A172 (cell line): ENCODE measurements at regions not wholly inside any gene's neighbourhood (a gene's known extent, or its start where the extent isn't known, plus 50 kb on each side); places are given as distances from the start of the nearest gene placed in this dataset.
"Not testable (repeated sequence)": the region's sequence is repeated elsewhere in the genome, so short reads cannot be mapped to it uniquely, and the experiment has no call there.

Experiments used
- DNase-seq: peaks from one replicate; pipeline ENCODE4 v3.0.0-alpha.2; 2015; ENCODE audit warnings: low spot score

- not testable (repeated sequence) for DNase-seq
Observed at GRCh38 chr4:73671348-73671747, 51.1 kb upstream of the RASSF6 start.

DNA sequence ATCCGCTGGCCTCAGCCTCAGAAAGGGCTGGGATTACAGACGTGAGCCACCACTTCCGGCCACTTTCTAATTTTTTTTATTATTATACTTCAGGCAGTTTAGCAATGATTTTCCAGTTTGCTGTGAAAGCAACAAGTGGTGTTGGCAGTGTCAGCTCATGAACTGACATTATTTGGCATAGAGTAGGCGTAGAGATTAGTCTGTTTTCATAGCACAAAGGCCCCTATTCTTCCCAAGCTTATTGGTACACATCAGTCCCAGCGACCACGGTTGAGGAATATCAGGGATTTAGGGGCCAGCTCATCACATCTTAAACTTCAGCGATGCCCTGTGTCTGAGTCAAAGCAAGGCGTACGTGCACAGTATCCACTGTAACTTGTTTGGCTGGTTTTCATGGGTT lies 53.0 kb upstream of the RASSF6 start:
- DNase-seq: no peak

GRCh38 chr4:73674451-73674919 lies 54.2 kb upstream of the RASSF6 start:
- DNase-seq: no peak

GRCh38 chr4:73675623-73676022 lies 55.4 kb upstream of the RASSF6 start:
- no peak for DNase-seq

DNA sequence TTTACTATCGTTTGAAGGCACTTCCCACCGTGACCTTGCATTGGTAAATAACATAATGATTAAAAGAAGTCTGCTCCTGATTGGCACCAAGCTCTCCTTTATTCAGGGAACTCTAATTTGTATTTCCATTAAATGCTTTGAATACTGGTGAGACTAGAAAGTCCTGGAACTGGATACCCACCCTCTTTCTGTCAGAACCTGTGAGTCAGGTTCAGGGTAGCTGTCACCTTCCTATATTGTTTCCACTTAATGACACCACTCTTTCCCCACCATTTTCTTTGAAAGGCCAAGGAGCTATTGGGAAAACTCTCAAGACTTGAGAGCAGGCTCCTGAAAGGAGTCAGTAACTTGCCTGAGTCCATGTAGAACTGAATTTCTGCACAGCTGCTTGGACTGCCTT lies 55.9 kb upstream of the RASSF6 start:
- no peak for DNase-seq

DNA sequence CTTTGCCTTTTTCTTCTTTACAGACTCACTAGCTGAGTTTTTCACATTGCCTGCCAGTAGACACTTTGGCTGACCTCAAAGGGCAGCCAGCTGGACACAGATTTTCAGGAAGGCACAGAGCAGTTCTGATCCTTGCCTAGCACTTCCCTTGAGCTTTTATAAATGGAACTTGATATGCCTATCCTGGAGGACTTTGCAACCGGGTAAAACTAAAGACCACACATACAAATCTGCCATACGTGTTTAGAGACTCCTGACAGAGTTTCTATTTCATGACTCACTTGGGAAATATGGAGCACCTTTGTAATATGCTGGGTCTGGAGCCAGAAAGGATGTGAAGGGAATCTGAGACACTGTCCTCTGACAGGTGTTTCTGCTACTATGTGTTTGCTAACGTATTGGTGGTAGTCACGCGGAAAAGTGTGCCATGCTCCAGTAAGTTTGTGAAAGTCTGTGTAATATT lies 56.7 kb upstream of the RASSF6 start:
- DNase-seq: no peak

DNA sequence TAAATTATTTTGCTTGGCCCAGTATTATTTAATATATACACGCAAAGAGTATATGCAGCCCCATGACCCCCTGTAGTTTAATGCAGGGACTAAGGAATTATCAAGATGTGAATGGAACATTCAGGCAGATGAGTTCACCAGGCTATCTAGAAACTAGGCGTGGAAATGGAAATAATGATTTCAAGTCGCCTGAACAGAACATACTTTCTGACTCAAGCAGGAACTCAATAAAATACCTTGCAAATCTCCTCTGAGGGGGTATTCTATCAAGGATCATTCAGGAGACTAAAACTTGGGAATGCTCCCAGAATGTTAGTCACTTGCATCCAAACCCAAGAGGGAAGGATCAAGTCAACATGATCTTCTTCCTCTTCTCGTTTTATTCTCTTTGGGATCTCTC lies 59.6 kb upstream of the RASSF6 start:
- DNase-seq: peak; percentile 34

GRCh38 chr4:73681776-73682175 lies 58.6 kb upstream of the CXCL8 start:
- DNase-seq: no peak

DNA sequence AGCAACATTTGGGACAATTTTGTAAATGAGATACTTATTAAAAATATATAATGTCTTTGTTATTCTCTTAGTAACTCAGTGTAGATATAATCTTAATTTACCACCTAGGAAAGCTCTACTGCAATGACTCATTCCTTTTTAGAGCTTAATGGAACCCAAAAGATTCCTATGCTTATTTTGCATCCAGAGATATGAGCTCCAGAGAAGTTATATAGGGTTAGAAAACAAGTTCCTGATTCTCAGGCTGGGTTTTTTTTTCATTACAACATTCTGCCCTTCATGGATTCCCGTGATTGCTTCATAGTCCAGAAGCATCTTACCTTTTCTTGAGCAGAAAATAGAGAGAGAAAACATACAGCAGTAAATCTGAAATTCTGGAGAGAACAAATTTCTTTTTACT lies 57.9 kb upstream of the CXCL8 start:
- no peak for DNase-seq

- no peak for DNase-seq
Observed at GRCh38 chr4:73683033-73683432, 57.3 kb upstream of the CXCL8 start.

- no peak for DNase-seq
Observed at GRCh38 chr4:73683456-73683855, 56.9 kb upstream of the CXCL8 start.

- DNase-seq: no peak
Observed at GRCh38 chr4:73684097-73684496, 56.3 kb upstream of the CXCL8 start.

- no peak for DNase-seq
Observed at GRCh38 chr4:73685052-73685451, 55.3 kb upstream of the CXCL8 start.

GRCh38 chr4:73687421-73687820 lies 52.9 kb upstream of the CXCL8 start:
- DNase-seq: no peak

DNA sequence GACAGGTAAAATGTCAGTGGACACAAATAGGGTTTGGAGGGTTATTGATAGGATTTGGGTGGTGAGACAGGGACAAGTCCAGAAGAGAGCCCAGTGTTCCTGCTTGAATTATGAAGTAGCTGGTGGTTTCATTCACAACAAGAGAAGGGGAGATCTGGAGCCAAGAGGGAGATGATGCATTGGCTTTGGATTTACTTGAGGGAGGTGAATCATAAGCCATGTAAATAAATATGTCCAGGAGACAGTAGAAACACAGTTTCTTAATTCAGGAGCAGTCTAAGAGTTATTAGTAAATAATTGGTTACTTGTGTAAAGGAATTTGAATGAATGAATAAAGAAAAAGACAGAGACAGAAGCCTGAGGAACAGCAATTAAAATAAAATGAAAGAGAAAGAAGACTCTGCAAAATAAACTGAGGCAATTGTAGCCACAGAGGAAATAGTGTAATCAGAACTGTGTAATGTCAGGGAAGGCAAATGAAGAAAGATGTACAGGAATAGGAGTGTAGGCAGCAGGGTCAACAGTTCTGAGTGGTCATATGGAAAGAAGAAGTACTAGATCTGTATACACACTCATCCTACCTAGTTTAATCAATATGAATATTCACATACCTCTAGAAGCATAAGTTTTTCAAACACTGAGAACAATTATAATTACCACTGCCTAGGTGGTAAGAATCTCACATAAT lies 50.2 kb upstream of the CXCL8 start:
- DNase-seq: no peak
